ENCODE measurements at regions not wholly inside any gene's neighbourhood (a gene's known extent, or its start where the extent isn't known, plus 50 kb on each side); places are given as distances from the start of the nearest gene placed in this dataset.

- no peak for TF ChIP-seq POLR2AphosphoS5 (IDR thresholded peaks at IDR 0.05; ENCODE audit: low read depth, low read length)
- no peak for TF ChIP-seq POLR2A (IDR thresholded peaks at IDR 0.05; ENCODE audit: low read depth, low read length)
These were observed 217.6 kb upstream of the IL12A start for GRCh38 chr3:159770998-159771397.

Data from GM12892 (cell line).